OCI-LY7 (cell line): ENCODE measurements at regions not wholly inside any gene's neighbourhood (a gene's known extent, or its start where the extent isn't known, plus 50 kb on each side); places are given as distances from the start of the nearest gene placed in this dataset.

Experiments used
- BruUV-seq: library from RNA; stranded (reverse); fragments of 400-500 nt; replicated peaks from 2 replicates; lab custom pipeline; 2021; lab: Mats Ljungman, UMichigan
- CTCF ChIA-PET: fragments of 300-600 bp; sonication (Branson Sonifier 250); formaldehyde crosslinking; loops from one replicate; lab custom pipeline; 2022; ENCODE audit warnings: antibody characterized with exemption; ENCODE audit not compliant: unreplicated experiment; lab: Charles Lee
- POLR2A ChIA-PET: fragments of 300-600 bp; sonication (Branson Sonifier 250); formaldehyde crosslinking; loops from one replicate; lab custom pipeline; 2022; ENCODE audit warnings: antibody characterized with exemption; lab: Charles Lee
- DNase-seq: peaks from one replicate; pipeline ENCODE4 v3.0.0-alpha.2; 2015; ENCODE audit warnings: low spot score
- H2AFZ ChIP-seq: fragments of 200-600 bp; sonication (generic), shearing (Covaris generic); 2 replicates; pipeline ENCODE4 v1.6.1; 2014; ENCODE audit warnings: mild to moderate bottlenecking, antibody characterized with exemption, low read length, moderate library complexity
- H3K27ac ChIP-seq: fragments of 200-600 bp; sonication (generic); 2 replicates; pipeline ENCODE4 v1.5.1; 2014; ENCODE audit warnings: mixed run types, low read depth, mild to moderate bottlenecking, moderate library complexity, low read length, inconsistent platforms; ENCODE audit not compliant: poor library complexity, severe bottlenecking
- H3K36me3 ChIP-seq: fragments of 200-600 bp; sonication (generic); 2 replicates; pipeline ENCODE4 v1.6.1; 2014; ENCODE audit warnings: mild to moderate bottlenecking, antibody characterized with exemption, low read length, moderate library complexity, mixed read lengths; ENCODE audit not compliant: insufficient read depth
- H3K4me1 ChIP-seq: fragments of 200-600 bp; sonication (generic); 2 replicates; pipeline ENCODE4 v1.5.1; 2014; ENCODE audit warnings: mild to moderate bottlenecking, low read length; ENCODE audit not compliant: insufficient read depth, poor library complexity, severe bottlenecking
- H3K4me2 ChIP-seq: fragments of 200-600 bp; sonication (generic); 2 replicates; pipeline ENCODE4 v1.6.1; 2014; ENCODE audit warnings: mild to moderate bottlenecking, low read length
- H3K4me3 ChIP-seq: fragments of 200-600 bp; sonication (generic); 2 replicates; pipeline ENCODE4 v1.5.1; 2014; ENCODE audit warnings: mild to moderate bottlenecking, low read depth, low read length; ENCODE audit not compliant: poor library complexity, severe bottlenecking
- H3K79me2 ChIP-seq: fragments of 200-600 bp; sonication (generic); 2 replicates; pipeline ENCODE4 v1.6.1; 2016; ENCODE audit warnings: low read depth, mild to moderate bottlenecking, low read length, moderate library complexity, mixed read lengths; ENCODE audit not compliant: insufficient read depth
- H3K9me2 ChIP-seq: fragments of 200-600 bp; sonication (generic); 2 replicates; pipeline ENCODE4 v1.6.1; 2016; ENCODE audit warnings: mild to moderate bottlenecking, low read length, mixed read lengths; ENCODE audit not compliant: insufficient read depth
- H3K9me3 ChIP-seq: fragments of 200-600 bp; sonication (generic); 2 replicates; pipeline ENCODE4 v1.6.1; 2014; ENCODE audit warnings: mild to moderate bottlenecking, mixed run types, low read length, mixed read lengths
- H4K20me1 ChIP-seq: fragments of 200-600 bp; sonication (generic); 2 replicates; pipeline ENCODE4 v1.6.1; 2014; ENCODE audit warnings: mild to moderate bottlenecking, antibody characterized with exemption, low read length, moderate library complexity, mixed read lengths; ENCODE audit not compliant: insufficient read depth
- EZH2phosphoT487 ChIP-seq: fragments of 200-600 bp; sonication (generic); IDR thresholded peaks from 2 replicates; pipeline ENCODE4 v1.6.1; 2018; ENCODE audit warnings: low read depth, borderline replicate concordance, mild to moderate bottlenecking, mixed run types, antibody characterized with exemption, low read length, moderate library complexity, mixed read lengths
- intact Hi-C: fragments of 100-400 bp; cut with micrococcal nuclease; formaldehyde crosslinking; loops from one replicate; pipeline ENCODE4 v1.10.0; 2022; ENCODE audit not compliant: unreplicated experiment
- TF ChIP-seq, protein P1 (sequence below): fragments of 200-600 bp; sonication (generic); conservative IDR thresholded peaks from 2 replicates; pipeline ENCODE4 v1.5.1; 2014; ENCODE audit warnings: mild to moderate bottlenecking, antibody characterized with exemption, low read length, moderate library complexity, mixed read lengths

DNA sequence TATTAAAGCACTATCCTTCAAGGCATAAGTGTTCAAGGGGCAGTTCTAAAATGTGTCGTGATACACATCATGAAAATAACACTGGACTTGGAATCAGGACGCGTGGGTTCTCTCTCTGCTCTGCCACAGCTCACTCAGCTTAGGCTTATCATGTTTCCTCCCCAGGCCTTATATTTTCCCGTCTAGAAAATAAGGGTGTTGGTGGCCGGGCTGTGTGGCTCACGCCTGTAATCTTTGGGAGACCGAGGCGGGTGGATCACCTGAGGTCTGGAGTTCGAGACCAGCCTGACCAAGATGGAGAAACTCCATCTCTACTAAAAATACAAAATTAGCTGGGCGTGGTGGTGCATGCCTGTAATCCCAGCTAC, 223.0 kb downstream of the OPA1 start:
- ChIA-PET POLR2A (interaction anchor here (1.0 kb wide), 1 partner anchor 10 kb away, joined by 3 read pairs; no protein-coding TSS in a partner anchor), CTCF (no interaction called here)
- Histone ChIP-seq H3K4me2 (no peak overlapping the region), H2AFZ (no peak overlapping the region), H3K4me1 (no peaks in the 10 kb centered on the region), H3K9me3 (no peaks in the 10 kb centered on the region), H3K36me3 (no peaks in the 10 kb centered on the region), H4K20me1 (no peaks in the 10 kb centered on the region), H3K27ac (no peak overlapping the region), H3K4me3 (no peak overlapping the region), H3K9me2 (no peaks in the 10 kb centered on the region), H3K79me2 (no peaks in the 10 kb centered on the region)
- no TSS peak for BruUV-seq
- no peak for TF ChIP-seq EZH2phosphoT487
- TF ChIP-seq, protein P1, sequence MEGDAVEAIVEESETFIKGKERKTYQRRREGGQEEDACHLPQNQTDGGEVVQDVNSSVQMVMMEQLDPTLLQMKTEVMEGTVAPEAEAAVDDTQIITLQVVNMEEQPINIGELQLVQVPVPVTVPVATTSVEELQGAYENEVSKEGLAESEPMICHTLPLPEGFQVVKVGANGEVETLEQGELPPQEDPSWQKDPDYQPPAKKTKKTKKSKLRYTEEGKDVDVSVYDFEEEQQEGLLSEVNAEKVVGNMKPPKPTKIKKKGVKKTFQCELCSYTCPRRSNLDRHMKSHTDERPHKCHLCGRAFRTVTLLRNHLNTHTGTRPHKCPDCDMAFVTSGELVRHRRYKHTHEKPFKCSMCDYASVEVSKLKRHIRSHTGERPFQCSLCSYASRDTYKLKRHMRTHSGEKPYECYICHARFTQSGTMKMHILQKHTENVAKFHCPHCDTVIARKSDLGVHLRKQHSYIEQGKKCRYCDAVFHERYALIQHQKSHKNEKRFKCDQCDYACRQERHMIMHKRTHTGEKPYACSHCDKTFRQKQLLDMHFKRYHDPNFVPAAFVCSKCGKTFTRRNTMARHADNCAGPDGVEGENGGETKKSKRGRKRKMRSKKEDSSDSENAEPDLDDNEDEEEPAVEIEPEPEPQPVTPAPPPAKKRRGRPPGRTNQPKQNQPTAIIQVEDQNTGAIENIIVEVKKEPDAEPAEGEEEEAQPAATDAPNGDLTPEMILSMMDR = no peak
- no peak for DNase-seq
- intact Hi-C loops = no loop called here

DNA sequence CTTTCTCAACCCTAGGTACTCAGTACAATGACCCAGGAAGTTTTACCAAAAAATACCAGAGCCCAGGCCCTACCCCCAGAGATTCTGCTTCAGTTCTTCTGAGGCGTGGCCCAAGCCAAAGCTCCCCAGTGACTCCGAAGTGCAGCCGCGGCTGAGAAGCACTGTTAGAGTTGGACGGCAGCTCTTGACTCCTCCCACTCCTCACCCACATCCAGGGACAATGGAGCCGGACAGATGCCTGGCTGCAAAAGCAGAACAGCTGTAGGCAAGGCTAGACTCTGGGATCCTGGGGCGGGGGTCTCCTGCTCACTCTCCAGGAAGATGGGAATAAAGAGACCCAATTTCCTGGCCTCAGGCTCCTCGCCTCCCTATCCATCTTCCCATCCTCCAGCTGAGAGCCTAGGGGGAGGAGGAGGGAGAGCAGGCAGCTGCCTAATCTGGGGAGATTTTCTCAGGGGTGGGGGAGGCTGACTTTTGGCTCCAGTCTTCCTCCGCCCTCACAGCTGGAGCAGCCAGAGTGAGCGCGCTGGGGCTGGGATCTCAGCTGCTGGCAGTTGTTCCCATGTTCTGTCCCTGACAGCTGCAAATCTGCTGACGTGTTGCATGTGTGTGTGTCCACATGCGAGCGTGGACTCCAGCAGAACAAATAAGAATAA, 223.8 kb downstream of the OPA1 start:
- Histone ChIP-seq H3K36me3 (no peaks in the 10 kb centered on the region), H2AFZ (no peak overlapping the region), H3K9me3 (no peaks in the 10 kb centered on the region), H3K27ac (no peak overlapping the region), H3K4me2 (no peak overlapping the region), H3K4me1 (no peaks in the 10 kb centered on the region), H3K79me2 (no peaks in the 10 kb centered on the region), H3K9me2 (no peaks in the 10 kb centered on the region), H3K4me3 (no peak overlapping the region), H4K20me1 (no peaks in the 10 kb centered on the region)
- POLR2A ChIA-PET = interaction anchor here (1.0 kb wide), 1 partner anchor 9 kb away, joined by 3 read pairs; no protein-coding TSS in a partner anchor
- no TSS peak for BruUV-seq
- DNase-seq = no peak
- intact Hi-C loops = no loop called here
- TF ChIP-seq, protein P1 = no peak
- TF ChIP-seq EZH2phosphoT487 = no peak
- CTCF ChIA-PET = no interaction called here
